SK-N-SH (cell line): ENCODE measurements at regions not wholly inside any gene's neighbourhood (a gene's known extent, or its start where the extent isn't known, plus 50 kb on each side); places are given as distances from the start of the nearest gene placed in this dataset.
"Not testable (repeated sequence)": the region's sequence is repeated elsewhere in the genome, so short reads cannot be mapped to it uniquely, and the experiment has no call there.

ENCODE experiments used
- CTCF ChIA-PET: fragments of 300-600, 350-600 bp; formaldehyde crosslinking; extraction: SDS; loops from one replicate; lab custom pipeline; 2021; lab: Yijun Ruan, JAX
- POLR2A ChIA-PET: fragments of 350-600 bp; sonication (Branson Sonifier 250); formaldehyde crosslinking; extraction: SDS; loops from one replicate; lab custom pipeline; 2020; ENCODE audit warnings: antibody characterized with exemption, inconsistent platforms; lab: Yijun Ruan, JAX
- DNase-seq: peaks from one replicate; pipeline ENCODE4 v3.0.0; 2012
- H2AFZ ChIP-seq: fragments of 200-600 bp; sonication (generic); 2 replicates; pipeline ENCODE4 v1.8.1; 2016; ENCODE audit warnings: antibody characterized with exemption, mild to moderate bottlenecking, low read depth
- H3F3A ChIP-seq: fragments of 200-600 bp; sonication (generic); replicated peaks from 2 replicates; pipeline ENCODE3; 2016; ENCODE audit warnings: antibody characterized with exemption, mild to moderate bottlenecking; ENCODE audit not compliant: insufficient read depth
- H3K27ac ChIP-seq, 2 experiments: fragments of 200-500 bp in 1 of 2; fragments of 200-600 bp in 1 of 2; sonication (Bioruptor generic) in 1 of 2; sonication (generic), shearing (Covaris generic) in 1 of 2; 2 replicates each; pipeline versions ENCODE4 v1.5.1 to v1.6.1; 2014 to 2016; ENCODE audit warnings: low read depth in 2 of 2, inconsistent platforms in 1 of 2, low read length in 1 of 2, mild to moderate bottlenecking in 1 of 2, mixed read lengths in 1 of 2
- H3K27me3 ChIP-seq: fragments of 200-600 bp; sonication (generic), shearing (Covaris generic); 2 replicates; pipeline ENCODE4 v1.6.1; 2016; ENCODE audit warnings: mixed run types; ENCODE audit not compliant: insufficient read depth
- H3K36me3 ChIP-seq, 2 experiments: fragments of 200-500 bp in 1 of 2; fragments of 200-600 bp in 1 of 2; sonication (Bioruptor generic) in 1 of 2; sonication (generic) in 1 of 2; replicated peaks in 1 of 2; 2 replicates each; pipeline versions ENCODE3 to v1.5.1; 2014 to 2016; ENCODE audit warnings: low read length in 1 of 2, mild to moderate bottlenecking in 1 of 2; ENCODE audit not compliant: insufficient read depth in 2 of 2, control insufficient read depth in 1 of 2
- H3K4me1 ChIP-seq, 2 experiments: fragments of 200-500 bp in 1 of 2; fragments of 200-600 bp in 1 of 2; sonication (Bioruptor generic) in 1 of 2; sonication (generic), shearing (Covaris generic) in 1 of 2; 2 replicates each; pipeline versions ENCODE4 v1.5.1 to v1.6.1; 2014 to 2016; ENCODE audit warnings: low read depth in 1 of 2, low read length in 1 of 2, mixed run types in 1 of 2; ENCODE audit not compliant: insufficient read depth in 2 of 2, control insufficient read depth in 1 of 2
- H3K4me2 ChIP-seq: fragments of 200-600 bp; sonication (generic), shearing (Covaris generic); 2 replicates; pipeline ENCODE4 v1.6.1; 2017; ENCODE audit warnings: mixed run types
- H3K4me3 ChIP-seq, 2 experiments: fragments of 200-500 bp in 1 of 2; fragments of 200-600 bp in 1 of 2; sonication (Bioruptor generic) in 1 of 2; sonication (generic), shearing (Covaris generic) in 1 of 2; 2 replicates each; pipeline versions ENCODE4 v1.5.1 to v1.8.1; 2014 to 2016; ENCODE audit warnings: low read depth in 2 of 2, inconsistent platforms in 1 of 2, low read length in 1 of 2, mild to moderate bottlenecking in 1 of 2, mixed read lengths in 1 of 2, moderate library complexity in 1 of 2
- H3K79me2 ChIP-seq: fragments of 200-600 bp; sonication (generic); 2 replicates; pipeline ENCODE4 v1.8.1; 2017; ENCODE audit warnings: mild to moderate bottlenecking; ENCODE audit not compliant: insufficient read depth
- H3K9ac ChIP-seq: fragments of 200-600 bp; sonication (generic); 2 replicates; pipeline ENCODE4 v1.6.1; 2017; ENCODE audit warnings: mixed run types
- H3K9me2 ChIP-seq: fragments of 200-600 bp; sonication (generic); 2 replicates; pipeline ENCODE4 v1.6.1; 2017; ENCODE audit warnings: mixed run types
- H3K9me3 ChIP-seq: fragments of 200-600 bp; sonication (generic); 2 replicates; pipeline ENCODE4 v1.6.1; 2017; ENCODE audit warnings: mixed run types, mild to moderate bottlenecking, moderate library complexity
- H4K20me1 ChIP-seq: fragments of 200-600 bp; sonication (generic); 2 replicates; pipeline ENCODE4 v1.6.1; 2017; ENCODE audit warnings: mild to moderate bottlenecking, mixed run types; ENCODE audit not compliant: insufficient read depth
- CHD2 ChIP-seq: fragments of 150-350 bp; IDR thresholded peaks from 2 replicates; pipeline ENCODE4 v1.6.1; 2018; ENCODE audit warnings: low read length; ENCODE audit not compliant: partially characterized antibody
- GATA2 ChIP-seq: sonication (generic); formaldehyde crosslinking; IDR thresholded peaks from 2 replicates; pipeline ENCODE4 v1.5.0; 2020; ENCODE audit warnings: mild to moderate bottlenecking, missing genetic modification reagents
- POLR2AphosphoS5 ChIP-seq: IDR thresholded peaks from 2 replicates; pipeline ENCODE4 v1.6.1; 2012; ENCODE audit warnings: low read depth, low read length
- RAD21 ChIP-seq: IDR thresholded peaks from 2 replicates; pipeline ENCODE4 v1.6.1; 2012; ENCODE audit warnings: mild to moderate bottlenecking, low read length
- SIN3A ChIP-seq: IDR thresholded peaks from 2 replicates; pipeline ENCODE4 v1.6.1; 2012; ENCODE audit warnings: low read depth, mild to moderate bottlenecking, low read length, moderate library complexity, borderline replicate concordance
- TAF1 ChIP-seq: IDR thresholded peaks from 2 replicates; pipeline ENCODE4 v1.6.1; 2012; ENCODE audit warnings: low read depth, mild to moderate bottlenecking, low read length, moderate library complexity, borderline replicate concordance
- TEAD4 ChIP-seq: IDR thresholded peaks from 2 replicates; pipeline ENCODE4 v1.4.0; 2012; ENCODE audit warnings: mild to moderate bottlenecking, borderline replicate concordance; ENCODE audit not compliant: insufficient read depth
- YY1 ChIP-seq: IDR thresholded peaks from 2 replicates; pipeline ENCODE4 v1.4.0; 2012; ENCODE audit warnings: low read depth, mild to moderate bottlenecking
- WGBS: methylation state at CpG from one replicate; pipeline ENCODE4 v1.1.6; 2017; ENCODE audit warnings: low lambda C conversion rate; 5-methylcytosine and 5-hydroxymethylcytosine counted together
- TF ChIP-seq, protein P1 (sequence below): IDR thresholded peaks from 2 replicates; pipeline ENCODE4 v1.4.0; 2012; ENCODE audit warnings: low read depth
- TF ChIP-seq, protein P2 (sequence below): fragments of 200-600 bp; sonication (generic); IDR thresholded peaks from 2 replicates; pipeline ENCODE4 v1.6.1; 2017; ENCODE audit warnings: antibody characterized with exemption, mild to moderate bottlenecking, moderate library complexity
- TF ChIP-seq, protein P3 (sequence below): fragments of 150-350 bp; IDR thresholded peaks from 2 replicates; pipeline ENCODE4 v1.6.1; 2017; ENCODE audit warnings: antibody characterized with exemption, low read length, low read depth, borderline replicate concordance
- TF ChIP-seq, protein P4 (sequence below): IDR thresholded peaks from 2 replicates; pipeline ENCODE4; 2012

DNA sequence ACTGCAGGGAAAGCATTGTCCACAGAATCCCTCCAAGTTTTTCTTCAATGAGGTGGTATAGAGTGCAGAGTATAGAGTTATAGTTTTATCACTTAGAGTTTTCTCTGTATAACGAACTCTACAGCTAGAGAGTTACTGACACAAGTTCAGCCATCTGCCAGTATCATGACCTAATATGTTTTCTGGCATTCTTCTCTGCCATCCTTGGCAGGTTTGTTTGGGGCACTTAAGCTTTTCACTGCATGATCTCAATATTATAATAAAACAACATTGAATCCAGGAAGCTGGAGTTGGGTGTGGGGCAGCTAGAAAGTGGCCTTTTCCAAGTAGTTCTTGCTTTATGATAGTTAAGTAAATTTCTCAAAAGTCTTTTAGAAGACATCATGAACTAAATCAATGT, 743.5 kb upstream of the ARPP21 start:
- no peak overlapping the region for H3K4me3 ChIP-seq
- ChIA-PET POLR2A (no interaction called here), CTCF (no interaction called here)
- H3K27me3 ChIP-seq: no peaks in the 10 kb centered on the region
- no peak for DNase-seq
- H2AFZ ChIP-seq: no peak overlapping the region
- TF ChIP-seq TEAD4: no peak
- TF ChIP-seq, protein P1, sequence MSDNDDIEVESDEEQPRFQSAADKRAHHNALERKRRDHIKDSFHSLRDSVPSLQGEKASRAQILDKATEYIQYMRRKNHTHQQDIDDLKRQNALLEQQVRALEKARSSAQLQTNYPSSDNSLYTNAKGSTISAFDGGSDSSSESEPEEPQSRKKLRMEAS: no peak
- TF ChIP-seq, protein P2, sequence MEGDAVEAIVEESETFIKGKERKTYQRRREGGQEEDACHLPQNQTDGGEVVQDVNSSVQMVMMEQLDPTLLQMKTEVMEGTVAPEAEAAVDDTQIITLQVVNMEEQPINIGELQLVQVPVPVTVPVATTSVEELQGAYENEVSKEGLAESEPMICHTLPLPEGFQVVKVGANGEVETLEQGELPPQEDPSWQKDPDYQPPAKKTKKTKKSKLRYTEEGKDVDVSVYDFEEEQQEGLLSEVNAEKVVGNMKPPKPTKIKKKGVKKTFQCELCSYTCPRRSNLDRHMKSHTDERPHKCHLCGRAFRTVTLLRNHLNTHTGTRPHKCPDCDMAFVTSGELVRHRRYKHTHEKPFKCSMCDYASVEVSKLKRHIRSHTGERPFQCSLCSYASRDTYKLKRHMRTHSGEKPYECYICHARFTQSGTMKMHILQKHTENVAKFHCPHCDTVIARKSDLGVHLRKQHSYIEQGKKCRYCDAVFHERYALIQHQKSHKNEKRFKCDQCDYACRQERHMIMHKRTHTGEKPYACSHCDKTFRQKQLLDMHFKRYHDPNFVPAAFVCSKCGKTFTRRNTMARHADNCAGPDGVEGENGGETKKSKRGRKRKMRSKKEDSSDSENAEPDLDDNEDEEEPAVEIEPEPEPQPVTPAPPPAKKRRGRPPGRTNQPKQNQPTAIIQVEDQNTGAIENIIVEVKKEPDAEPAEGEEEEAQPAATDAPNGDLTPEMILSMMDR: no peak
- no peak for TF ChIP-seq GATA2 (CRISPR knock-in tag)
- no peak for TF ChIP-seq TAF1
- no peak for TF ChIP-seq POLR2AphosphoS5
- peaks cover 0 to 6% of the 10 kb centered on the region in 2 experiments; a peak in 1 of 4 replicates for H3K4me1 ChIP-seq
- H3K4me2 ChIP-seq: no peak overlapping the region
- no peaks in the 10 kb centered on the region for H3K9me3 ChIP-seq
- H3F3A ChIP-seq: no peaks in the 10 kb centered on the region
- H3K79me2 ChIP-seq: no peaks in the 10 kb centered on the region
- H3K9me2 ChIP-seq: no peaks in the 10 kb centered on the region
- no peaks in the 10 kb centered on the region for H3K36me3 ChIP-seq
- H4K20me1 ChIP-seq: no peaks in the 10 kb centered on the region
- no peak overlapping the region for H3K27ac ChIP-seq
- H3K9ac ChIP-seq: no peak overlapping the region
- 20% methylated on average over 1 of the region's 1 CpG for WGBS

DNA sequence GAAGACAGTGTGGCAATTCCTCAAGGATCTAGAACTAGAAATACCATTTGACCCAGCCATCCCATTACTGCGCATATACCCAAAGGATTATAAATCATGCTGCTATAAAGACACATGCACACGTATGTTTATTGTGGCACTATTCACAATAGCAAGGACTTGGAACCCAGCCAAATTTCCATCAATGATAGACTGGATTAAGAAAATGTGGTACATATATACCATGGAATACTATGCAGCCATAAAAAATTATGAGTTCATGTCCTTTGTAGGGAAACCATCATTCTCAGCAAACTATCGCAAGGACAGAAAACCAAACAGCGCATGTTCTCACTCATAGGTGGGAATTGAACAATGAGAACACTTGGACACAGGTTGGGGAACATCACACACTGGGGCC, 729.6 kb upstream of the ARPP21 start:
- 86% methylated on average over 4 of the region's 4 CpGs for WGBS
- H3F3A ChIP-seq, CTCF ChIA-PET: not testable (repeated sequence)

DNA sequence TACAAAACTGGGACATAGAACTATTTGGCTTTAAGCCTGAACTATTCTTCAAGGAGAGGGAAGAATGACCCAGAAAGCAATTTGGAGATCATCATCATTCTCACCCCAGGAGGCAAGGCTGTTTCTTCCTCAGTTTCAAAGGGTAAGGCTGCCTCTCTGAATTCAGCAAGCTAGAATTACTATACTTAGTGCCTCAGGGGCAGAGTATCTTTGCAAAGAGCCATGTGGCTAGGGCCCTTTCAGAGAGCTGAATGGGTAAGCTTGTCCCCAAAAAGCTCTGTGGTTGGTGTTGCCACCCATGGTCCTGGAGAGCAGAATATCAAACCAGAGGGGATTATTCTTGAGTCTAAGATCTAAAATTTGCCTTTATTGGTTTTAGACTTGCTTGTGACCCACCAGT, 720.3 kb upstream of the ARPP21 start:
- Histone ChIP-seq H4K20me1 (no peaks in the 10 kb centered on the region), H3K79me2 (no peaks in the 10 kb centered on the region), H3K4me3 (no peak overlapping the region), H3K9ac (no peak overlapping the region), H3K4me1 (no peaks in the 10 kb centered on the region), H3K9me2 (no peaks in the 10 kb centered on the region), H3K27me3 (no peaks in the 10 kb centered on the region), H3K27ac (no peak overlapping the region), H3F3A (no peaks in the 10 kb centered on the region), H3K36me3 (no peaks in the 10 kb centered on the region), H3K9me3 (no peaks in the 10 kb centered on the region), H2AFZ (no peak overlapping the region), H3K4me2 (no peak overlapping the region)
- POLR2A ChIA-PET: no interaction called here
- no peak for TF ChIP-seq TEAD4
- TF ChIP-seq, protein P3, sequence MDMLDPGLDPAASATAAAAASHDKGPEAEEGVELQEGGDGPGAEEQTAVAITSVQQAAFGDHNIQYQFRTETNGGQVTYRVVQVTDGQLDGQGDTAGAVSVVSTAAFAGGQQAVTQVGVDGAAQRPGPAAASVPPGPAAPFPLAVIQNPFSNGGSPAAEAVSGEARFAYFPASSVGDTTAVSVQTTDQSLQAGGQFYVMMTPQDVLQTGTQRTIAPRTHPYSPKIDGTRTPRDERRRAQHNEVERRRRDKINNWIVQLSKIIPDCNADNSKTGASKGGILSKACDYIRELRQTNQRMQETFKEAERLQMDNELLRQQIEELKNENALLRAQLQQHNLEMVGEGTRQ: no peak
- no peak for TF ChIP-seq CHD2
- TF ChIP-seq YY1: no peak
- TF ChIP-seq, protein P4, sequence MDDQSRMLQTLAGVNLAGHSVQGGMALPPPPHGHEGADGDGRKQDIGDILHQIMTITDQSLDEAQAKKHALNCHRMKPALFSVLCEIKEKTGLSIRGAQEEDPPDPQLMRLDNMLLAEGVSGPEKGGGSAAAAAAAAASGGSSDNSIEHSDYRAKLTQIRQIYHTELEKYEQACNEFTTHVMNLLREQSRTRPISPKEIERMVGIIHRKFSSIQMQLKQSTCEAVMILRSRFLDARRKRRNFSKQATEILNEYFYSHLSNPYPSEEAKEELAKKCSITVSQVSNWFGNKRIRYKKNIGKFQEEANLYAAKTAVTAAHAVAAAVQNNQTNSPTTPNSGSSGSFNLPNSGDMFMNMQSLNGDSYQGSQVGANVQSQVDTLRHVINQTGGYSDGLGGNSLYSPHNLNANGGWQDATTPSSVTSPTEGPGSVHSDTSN: no peak
- no peak for TF ChIP-seq SIN3A
- no peak for TF ChIP-seq RAD21
- CTCF ChIA-PET: interaction anchor here (0.5 kb wide), 1 partner anchor 182 kb away, joined by 3 read pairs; no protein-coding TSS in a partner anchor
- no peak for DNase-seq

More for the DNA sequence above, 729.6 kb upstream of the ARPP21 start:
- H3K4me3 ChIP-seq, H4K20me1 ChIP-seq, H2AFZ ChIP-seq, H3K4me2 ChIP-seq, POLR2A ChIA-PET, H3K36me3 ChIP-seq, H3K27ac ChIP-seq, H3K9me3 ChIP-seq, H3K79me2 ChIP-seq, H3K27me3 ChIP-seq, DNase-seq, H3K9ac ChIP-seq, H3K9me2 ChIP-seq, H3K4me1 ChIP-seq: not testable (repeated sequence)
